ENCODE measurements at regions not wholly inside any gene's neighbourhood (a gene's known extent, or its start where the extent isn't known, plus 50 kb on each side); places are given as distances from the start of the nearest gene placed in this dataset.
"Not testable (repeated sequence)": the region's sequence is repeated elsewhere in the genome, so short reads cannot be mapped to it uniquely, and the experiment has no call there.

DNA sequence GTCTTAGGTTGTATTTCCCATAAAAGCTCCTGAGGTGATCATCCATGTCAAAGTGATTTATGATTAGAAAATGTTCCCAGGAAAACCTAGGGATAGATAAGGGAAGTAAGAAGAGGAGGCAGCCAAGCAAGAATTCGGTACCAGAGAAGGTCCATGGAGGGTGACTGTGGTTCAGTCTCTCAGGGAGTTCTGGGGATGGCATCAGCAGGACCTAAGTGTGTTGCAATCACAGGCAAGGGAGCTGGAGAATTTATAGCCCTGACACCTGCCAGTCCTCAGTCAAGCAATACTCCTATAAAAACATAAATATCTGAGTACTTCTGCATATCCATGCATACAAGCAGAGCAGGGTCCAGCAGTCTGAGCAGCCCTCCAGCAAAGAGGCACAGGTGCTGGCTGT, 95.6 kb upstream of the TOPAZ1 start:
- DNase-seq, result no peak

- DNase-seq, result no peak
These were observed 81.9 kb upstream of the TOPAZ1 start for GRCh38 chr3:44159696-44160300.

DNA sequence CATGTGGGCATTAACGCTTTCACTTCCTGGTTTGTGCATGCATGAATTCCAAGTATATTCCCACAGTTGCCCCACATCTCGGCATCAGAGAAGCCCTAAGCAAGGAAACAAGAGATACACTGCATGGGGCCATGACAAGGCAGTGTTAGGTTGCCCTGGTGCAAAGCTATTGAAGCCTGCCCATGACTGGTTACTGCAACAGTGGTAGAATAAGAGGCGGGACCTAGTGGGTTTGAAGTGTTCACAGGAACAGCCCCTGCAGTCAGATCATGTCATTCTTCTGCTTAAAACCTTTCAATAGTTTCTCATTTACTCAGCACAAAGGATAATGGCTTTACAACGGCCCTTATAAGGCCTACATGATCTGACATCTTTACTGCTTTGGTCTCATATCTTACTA, 80.9 kb upstream of the TOPAZ1 start:
- DNase-seq, result no peak

DNA sequence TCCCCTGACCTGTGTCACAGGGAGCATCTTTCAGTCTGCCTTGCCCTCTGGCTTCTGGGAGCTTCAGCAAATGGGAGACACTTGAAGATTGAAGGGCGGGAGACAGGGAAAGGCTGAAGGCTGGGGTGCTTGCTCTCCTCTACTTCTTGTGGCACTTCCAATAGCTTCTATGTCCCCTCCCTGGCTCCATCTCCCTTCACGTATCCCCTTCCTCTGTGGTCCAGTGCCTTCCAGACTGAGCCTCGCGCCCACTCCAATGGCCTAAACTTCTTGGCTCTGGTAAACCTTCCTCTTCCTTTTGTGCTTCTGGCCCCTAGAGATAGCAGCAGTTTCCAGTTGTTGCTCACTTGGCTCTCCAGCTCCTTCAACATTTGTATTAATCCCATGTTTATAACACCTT, 69.8 kb upstream of the TOPAZ1 start:
- DNase-seq, result no peak

- DNase-seq, result not testable (repeated sequence)
These were observed 69.0 kb upstream of the TOPAZ1 start for GRCh38 chr3:44172701-44173100.

- DNase-seq, result no peak
These were observed 68.4 kb upstream of the TOPAZ1 start for GRCh38 chr3:44173263-44173662.

DNA sequence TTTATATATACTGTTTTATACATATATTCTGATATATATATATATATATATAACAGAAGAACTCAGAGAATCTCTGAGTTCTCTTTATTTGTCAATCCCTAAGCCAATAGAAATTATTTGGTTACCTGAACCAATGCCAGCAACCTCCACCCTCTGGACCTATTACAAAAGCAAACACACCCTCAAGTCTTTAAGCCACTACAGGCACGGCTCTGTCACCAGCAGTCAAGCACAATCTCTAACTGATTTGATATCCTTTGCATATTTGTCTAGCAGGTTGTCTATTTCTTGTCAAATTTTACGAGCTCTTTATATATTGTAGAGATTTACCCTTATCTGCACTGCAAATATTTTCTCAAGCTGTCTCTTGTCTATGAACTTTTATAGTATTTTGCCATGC, 66.6 kb upstream of the TOPAZ1 start:
- no peak for DNase-seq

GRCh38 chr3:44179246-44179645, 62.4 kb upstream of the TOPAZ1 start:
- no peak for DNase-seq

DNA sequence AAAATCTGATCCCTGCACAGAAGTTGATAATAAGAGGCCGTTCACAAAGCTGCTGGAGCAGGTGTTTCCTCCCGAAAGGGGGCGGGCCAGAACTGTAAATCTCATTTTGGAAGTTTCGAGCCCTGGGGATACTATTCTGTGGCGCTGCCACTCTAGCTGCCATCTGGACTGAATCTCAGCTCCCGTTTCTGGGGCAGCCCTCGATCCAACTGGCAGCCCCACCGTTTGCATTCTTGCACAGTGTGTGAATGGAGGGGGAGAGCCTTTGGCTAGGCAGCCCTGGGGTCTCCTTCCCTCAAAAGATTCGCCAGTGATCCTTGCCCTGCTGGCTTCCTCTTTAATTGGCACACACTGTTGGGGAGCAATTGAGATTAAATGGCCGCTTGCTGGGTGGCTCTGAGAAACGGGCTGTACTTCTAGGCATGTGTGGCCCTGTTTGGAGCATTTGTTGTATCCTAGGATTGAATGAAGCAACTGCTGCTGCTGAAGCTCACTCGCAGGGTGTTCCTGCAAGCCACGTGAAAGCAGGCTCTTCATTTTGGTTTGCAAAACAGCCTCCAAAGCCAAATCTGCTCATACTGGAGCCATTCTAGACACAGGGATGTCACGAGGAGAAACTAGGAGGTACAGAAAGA, 57.2 kb upstream of the TOPAZ1 start:
- no peak for DNase-seq

GRCh38 chr3:44185396-44185915, 56.2 kb upstream of the TOPAZ1 start:
- DNase-seq, result no peak

DNA sequence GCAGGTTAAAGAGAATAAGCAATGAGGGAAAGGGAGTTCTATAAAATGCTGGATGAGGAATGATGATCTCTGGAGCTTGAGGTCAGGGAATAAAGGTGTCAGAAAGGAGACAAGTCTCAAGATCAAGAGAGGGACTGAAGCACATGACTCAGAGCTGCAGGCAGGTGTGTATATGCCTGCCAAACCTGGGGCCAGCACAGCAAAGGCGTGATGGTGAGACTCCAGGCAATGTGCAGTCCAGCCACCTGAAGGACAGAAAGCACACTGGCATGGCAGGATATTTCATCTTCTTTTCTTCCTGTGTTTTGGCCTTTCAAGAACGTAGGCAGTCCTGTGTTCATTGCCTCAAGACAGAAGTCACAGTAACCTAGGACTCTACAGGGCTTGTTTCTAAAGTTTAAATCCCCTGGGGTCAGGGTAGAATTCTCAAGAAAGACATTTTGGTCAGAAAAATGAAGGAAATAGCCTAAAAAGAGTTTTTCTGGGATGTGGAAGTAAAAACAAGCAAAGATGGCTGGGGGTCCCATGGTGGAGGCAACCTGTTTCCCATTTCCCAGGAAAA, 55.5 kb upstream of the TOPAZ1 start:
- no peak for DNase-seq

DNA sequence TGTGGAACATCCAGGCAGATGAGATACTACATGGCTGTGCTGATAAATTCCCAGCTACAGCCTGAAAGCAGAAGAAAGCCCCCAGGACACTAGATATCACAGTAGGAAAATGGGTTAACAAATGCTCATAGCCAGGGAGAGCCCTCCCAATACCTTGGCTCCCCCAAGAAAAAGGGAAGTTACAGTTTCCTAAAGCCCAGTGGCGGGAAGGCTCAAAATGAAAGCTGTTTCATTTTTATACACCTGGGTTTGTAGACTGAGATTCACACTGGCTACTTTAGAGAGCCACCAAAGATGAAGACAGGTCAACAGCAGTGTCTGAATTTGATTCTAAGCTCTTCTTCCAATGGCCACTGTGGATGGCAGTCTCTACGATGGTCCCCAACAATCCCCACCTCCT, 55.0 kb upstream of the TOPAZ1 start:
- no peak for DNase-seq

Measured in activated CD8-positive, alpha-beta memory T cell treated with anti-CD3 and anti-CD28 coated beads, Interleukin-2, amount 50 U/mL, for 48 hours (primary cell).